NCI-H2196 (cell line): ENCODE measurements at regions not wholly inside any gene's neighbourhood (a gene's known extent, or its start where the extent isn't known, plus 50 kb on each side); places are given as distances from the start of the nearest gene placed in this dataset.

Source experiments
- DNase-seq: peaks from one replicate; lab custom pipeline; 2025; ENCODE audit not compliant: unreplicated experiment; lab: John Stamatoyannopoulos, UW

- DNase-seq = no peak
Observed at GRCh38 chr18:42137693-42138375, 182.8 kb downstream of the PIK3C3 start.

- DNase-seq = no peak
Observed at GRCh38 chr18:42141439-42141838, 186.4 kb downstream of the PIK3C3 start.

- DNase-seq = no peak
Observed at GRCh38 chr18:42155024-42155423, 200.0 kb downstream of the PIK3C3 start.

GRCh38 chr18:42156281-42156680 lies 201.2 kb downstream of the PIK3C3 start:
- DNase-seq = no peak

GRCh38 chr18:42157420-42157819 lies 202.4 kb downstream of the PIK3C3 start:
- DNase-seq = no peak

GRCh38 chr18:42157878-42158277 lies 202.8 kb downstream of the PIK3C3 start:
- DNase-seq = no peak

- no peak for DNase-seq
Observed at GRCh38 chr18:42159146-42159545, 204.1 kb downstream of the PIK3C3 start.

- DNase-seq = no peak
Observed at GRCh38 chr18:42163321-42163720, 208.3 kb downstream of the PIK3C3 start.

GRCh38 chr18:42164556-42164955 lies 209.5 kb downstream of the PIK3C3 start:
- no peak for DNase-seq

- no peak for DNase-seq
Observed at GRCh38 chr18:42165922-42166513, 211.0 kb downstream of the PIK3C3 start.

GRCh38 chr18:42168487-42168886 lies 213.5 kb downstream of the PIK3C3 start:
- DNase-seq = no peak

- DNase-seq = no peak
Observed at GRCh38 chr18:42168907-42169306, 213.9 kb downstream of the PIK3C3 start.

- DNase-seq = no peak
Observed at GRCh38 chr18:42174909-42175308, 219.9 kb downstream of the PIK3C3 start.

- no peak for DNase-seq
Observed at GRCh38 chr18:42176599-42176998, 221.6 kb downstream of the PIK3C3 start.

- no peak for DNase-seq
Observed at GRCh38 chr18:42177390-42177789, 222.4 kb downstream of the PIK3C3 start.

- DNase-seq = no peak
Observed at GRCh38 chr18:42178376-42179080, 223.5 kb downstream of the PIK3C3 start.

GRCh38 chr18:42179542-42180121 lies 224.6 kb downstream of the PIK3C3 start:
- no peak for DNase-seq

- DNase-seq = no peak
Observed at GRCh38 chr18:42181474-42181873, 226.4 kb downstream of the PIK3C3 start.

GRCh38 chr18:42182728-42183700 lies 228.0 kb downstream of the PIK3C3 start:
- DNase-seq = no peak

- no peak for DNase-seq
Observed at GRCh38 chr18:42183746-42184145, 228.7 kb downstream of the PIK3C3 start.
